ENCODE measurements at regions not wholly inside any gene's neighbourhood (a gene's known extent, or its start where the extent isn't known, plus 50 kb on each side); places are given as distances from the start of the nearest gene placed in this dataset.

DNA sequence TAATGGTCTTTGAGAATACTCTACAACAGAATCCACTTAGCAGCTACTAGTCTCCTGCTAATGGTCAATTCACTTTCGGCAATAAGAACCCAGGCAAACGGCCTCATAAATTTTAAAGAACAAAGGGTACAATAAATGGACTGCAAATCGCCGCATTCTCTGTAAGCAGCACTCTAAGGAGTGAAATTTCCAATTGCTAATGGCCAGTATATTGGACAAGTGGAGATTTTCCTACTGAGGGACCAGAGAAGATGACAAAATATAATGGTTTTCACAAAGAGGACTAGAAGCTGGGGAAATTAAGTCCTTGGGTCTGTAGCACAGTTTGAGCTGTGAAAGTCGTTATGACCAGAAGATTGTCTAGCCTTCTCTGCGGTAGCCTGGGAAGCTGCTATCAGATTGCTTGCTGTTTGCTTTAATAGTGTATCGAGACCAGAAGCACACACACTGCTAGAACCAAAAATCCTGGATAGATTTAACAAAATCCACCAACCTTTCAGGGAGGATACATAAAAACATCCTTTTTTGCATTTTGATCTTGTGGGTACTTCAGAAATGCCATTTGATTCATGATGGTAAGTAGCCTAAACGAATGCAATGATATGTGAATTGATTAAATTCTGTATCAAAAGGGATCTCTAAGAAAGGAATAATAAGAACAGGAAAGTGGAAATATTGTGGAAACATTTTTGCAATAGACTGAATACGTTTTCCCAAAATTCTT lies 53.6 kb upstream of the ATP8B1 start:
- Histone ChIP-seq H3K36me3 (ENCODE audit: control insufficient read depth in 2 of 2, insufficient read depth in 2 of 2, low read length in 1 of 2) (no peaks in the 10 kb centered on the region), H3K9me3 (ENCODE audit: control insufficient read depth in 2 of 2, insufficient read depth in 1 of 2, low read length in 1 of 2) (no peaks in the 10 kb centered on the region), H3K27ac (ENCODE audit: low read depth in 1 of 2, low read length in 1 of 2) (no peak overlapping the region), H3K4me1 (ENCODE audit: control insufficient read depth in 2 of 2, insufficient read depth in 2 of 2, low read length in 2 of 2) (no peaks in the 10 kb centered on the region), H3K4me3 (ENCODE audit: low read length in 2 of 2) (no peak overlapping the region), H3K27me3 (ENCODE audit: control insufficient read depth in 2 of 2, insufficient read depth in 1 of 2, low read length in 1 of 2) (no peaks in the 10 kb centered on the region)
- no peak for DNase-seq (ENCODE audit: low read depth in 6 of 9, low spot score in 9 of 9)
- 91% methylated on average over 9 of the region's 9 CpGs for WGBS

DNA sequence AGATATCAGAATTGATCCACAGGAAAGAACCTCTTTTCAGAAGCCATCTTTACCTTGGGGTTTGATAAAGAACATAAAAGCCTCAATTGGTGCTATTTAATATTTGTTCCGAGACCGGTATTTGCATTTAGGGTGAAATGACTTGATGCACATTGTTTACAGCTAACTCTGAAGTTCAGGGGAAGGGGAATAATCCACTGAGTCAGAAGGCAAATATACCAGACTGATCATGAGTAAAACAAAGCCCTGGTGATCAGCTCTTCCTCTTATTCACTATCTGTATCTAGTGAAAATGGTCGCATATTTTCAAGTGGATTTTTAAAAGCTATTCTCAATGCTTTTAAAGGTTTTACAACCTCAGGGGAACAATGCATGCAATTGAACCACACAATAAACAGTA lies 53.0 kb upstream of the ATP8B1 start:
- H3K27ac ChIP-seq (ENCODE audit: low read depth in 1 of 2, low read length in 1 of 2) = no peak overlapping the region
- H3K9me3 ChIP-seq (ENCODE audit: control insufficient read depth in 2 of 2, insufficient read depth in 1 of 2, low read length in 1 of 2) = no peaks in the 10 kb centered on the region
- no peak overlapping the region for H3K4me3 ChIP-seq (ENCODE audit: low read length in 2 of 2)
- no peak for DNase-seq (ENCODE audit: low read depth in 6 of 9, low spot score in 9 of 9)
- H3K36me3 ChIP-seq (ENCODE audit: control insufficient read depth in 2 of 2, insufficient read depth in 2 of 2, low read length in 1 of 2) = no peaks in the 10 kb centered on the region
- H3K27me3 ChIP-seq (ENCODE audit: control insufficient read depth in 2 of 2, insufficient read depth in 1 of 2, low read length in 1 of 2) = no peaks in the 10 kb centered on the region
- no peaks in the 10 kb centered on the region for H3K4me1 ChIP-seq (ENCODE audit: control insufficient read depth in 2 of 2, insufficient read depth in 2 of 2, low read length in 2 of 2)
- WGBS = 93% methylated on average over 3 of the region's 3 CpGs

DNA sequence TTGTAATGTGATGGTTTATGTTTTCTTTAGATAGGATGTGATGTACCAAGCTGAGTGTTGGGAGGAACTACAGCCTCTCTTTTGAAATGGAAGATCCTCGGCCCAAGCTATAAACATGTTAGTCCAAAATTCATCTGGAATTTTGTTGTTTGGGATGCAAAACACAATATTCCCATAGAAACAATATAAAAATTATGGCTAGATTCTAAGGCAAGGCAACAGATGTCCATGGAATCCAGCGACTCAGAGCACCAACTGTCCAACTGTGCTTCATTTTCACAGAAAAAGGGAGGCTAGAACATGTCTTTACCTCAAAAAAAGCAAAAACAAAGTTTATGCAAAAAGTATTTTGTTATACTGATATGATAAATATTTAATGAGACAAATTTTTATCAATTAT lies 52.4 kb upstream of the ATP8B1 start:
- Histone ChIP-seq H3K4me3 (ENCODE audit: low read length in 2 of 2) (no peak overlapping the region), H3K36me3 (ENCODE audit: control insufficient read depth in 2 of 2, insufficient read depth in 2 of 2, low read length in 1 of 2) (no peaks in the 10 kb centered on the region), H3K27ac (ENCODE audit: low read depth in 1 of 2, low read length in 1 of 2) (no peak overlapping the region), H3K9me3 (ENCODE audit: control insufficient read depth in 2 of 2, insufficient read depth in 1 of 2, low read length in 1 of 2) (no peaks in the 10 kb centered on the region), H3K4me1 (ENCODE audit: control insufficient read depth in 2 of 2, insufficient read depth in 2 of 2, low read length in 2 of 2) (no peaks in the 10 kb centered on the region), H3K27me3 (ENCODE audit: control insufficient read depth in 2 of 2, insufficient read depth in 1 of 2, low read length in 1 of 2) (no peaks in the 10 kb centered on the region)
- 98% methylated on average over 2 of the region's 2 CpGs for WGBS
- no peak for DNase-seq (ENCODE audit: low read depth in 6 of 9, low spot score in 9 of 9)

DNA sequence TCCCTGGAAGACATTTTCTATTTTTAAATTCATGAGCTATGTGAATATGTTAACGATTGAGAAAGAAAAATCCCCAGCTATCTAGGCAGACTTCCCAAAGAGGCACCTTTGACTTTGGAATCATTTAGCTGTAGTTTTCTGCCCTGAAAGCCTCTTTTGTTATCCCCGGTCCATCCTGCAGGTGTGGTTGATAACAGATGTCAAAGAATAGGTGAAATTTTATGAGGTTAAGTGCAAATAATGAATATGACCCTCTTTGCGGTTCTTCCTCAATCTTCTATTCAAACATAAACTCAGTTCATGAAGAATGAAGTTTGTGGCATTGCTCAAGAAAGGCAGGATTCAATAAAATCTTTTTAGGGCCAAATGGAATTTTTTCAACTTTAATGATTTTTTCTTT lies 51.6 kb upstream of the ATP8B1 start:
- H3K4me3 ChIP-seq (ENCODE audit: low read length in 2 of 2) = no peak overlapping the region
- H3K27ac ChIP-seq (ENCODE audit: low read depth in 1 of 2, low read length in 1 of 2) = no peak overlapping the region
- no peaks in the 10 kb centered on the region for H3K4me1 ChIP-seq (ENCODE audit: control insufficient read depth in 2 of 2, insufficient read depth in 2 of 2, low read length in 2 of 2)
- no peaks in the 10 kb centered on the region for H3K36me3 ChIP-seq (ENCODE audit: control insufficient read depth in 2 of 2, insufficient read depth in 2 of 2, low read length in 1 of 2)
- 96% methylated on average over 3 of the region's 3 CpGs for WGBS
- H3K27me3 ChIP-seq (ENCODE audit: control insufficient read depth in 2 of 2, insufficient read depth in 1 of 2, low read length in 1 of 2) = no peaks in the 10 kb centered on the region
- H3K9me3 ChIP-seq (ENCODE audit: control insufficient read depth in 2 of 2, insufficient read depth in 1 of 2, low read length in 1 of 2) = no peaks in the 10 kb centered on the region
- DNase-seq (ENCODE audit: low read depth in 6 of 9, low spot score in 9 of 9) = no peak

DNA sequence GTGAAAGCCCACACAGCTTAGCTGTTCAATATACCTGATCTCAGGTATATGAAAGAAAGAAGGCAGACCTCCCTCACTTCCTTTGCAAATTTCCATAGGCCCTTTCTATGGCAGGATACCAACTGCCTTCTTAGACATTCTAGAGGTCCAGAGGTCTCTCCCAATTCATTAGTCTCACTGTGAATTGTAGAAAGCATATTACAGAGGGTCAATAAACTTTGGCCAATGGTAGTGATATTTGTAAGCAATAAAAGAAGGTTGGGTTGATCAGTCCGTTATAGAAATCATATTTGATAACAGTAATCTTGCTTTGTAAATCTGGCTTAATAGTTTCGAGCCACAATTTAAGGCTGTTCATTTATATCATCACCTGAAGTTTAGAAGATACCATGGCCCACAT lies 50.7 kb upstream of the ATP8B1 start:
- Histone ChIP-seq H3K36me3 (ENCODE audit: control insufficient read depth in 2 of 2, insufficient read depth in 2 of 2, low read length in 1 of 2) (no peaks in the 10 kb centered on the region), H3K9me3 (ENCODE audit: control insufficient read depth in 2 of 2, insufficient read depth in 1 of 2, low read length in 1 of 2) (no peaks in the 10 kb centered on the region), H3K27me3 (ENCODE audit: control insufficient read depth in 2 of 2, insufficient read depth in 1 of 2, low read length in 1 of 2) (no peaks in the 10 kb centered on the region), H3K4me3 (ENCODE audit: low read length in 2 of 2) (no peak overlapping the region), H3K27ac (ENCODE audit: low read depth in 1 of 2, low read length in 1 of 2) (no peak overlapping the region), H3K4me1 (ENCODE audit: control insufficient read depth in 2 of 2, insufficient read depth in 2 of 2, low read length in 2 of 2) (no peaks in the 10 kb centered on the region)
- WGBS = 96% methylated on average over 2 of the region's 2 CpGs
- no peak for DNase-seq (ENCODE audit: low read depth in 6 of 9, low spot score in 9 of 9)

DNA sequence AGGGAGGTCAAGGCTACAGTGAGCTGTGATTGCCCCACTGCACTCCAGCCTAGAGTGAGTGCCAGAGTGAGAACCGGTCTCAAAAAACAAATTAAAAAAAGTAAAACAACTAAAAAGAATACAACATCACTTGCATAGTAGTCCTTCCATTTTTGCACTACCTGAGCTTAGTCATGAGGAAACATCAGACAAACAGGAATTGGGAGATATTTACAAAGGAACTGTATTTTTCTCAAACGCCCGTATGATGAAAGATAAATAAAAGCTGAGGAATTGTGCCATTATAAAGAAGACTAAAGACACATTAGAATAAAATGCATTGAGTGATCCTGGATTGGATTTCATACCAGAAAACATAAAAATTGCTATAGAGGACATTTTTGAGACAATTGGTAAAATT lies 50.0 kb upstream of the ATP8B1 start:
- Histone ChIP-seq H3K27ac (ENCODE audit: low read depth in 1 of 2, low read length in 1 of 2) (no peak overlapping the region), H3K36me3 (ENCODE audit: control insufficient read depth in 2 of 2, insufficient read depth in 2 of 2, low read length in 1 of 2) (no peaks in the 10 kb centered on the region), H3K9me3 (ENCODE audit: control insufficient read depth in 2 of 2, insufficient read depth in 1 of 2, low read length in 1 of 2) (no peaks in the 10 kb centered on the region), H3K4me3 (ENCODE audit: low read length in 2 of 2) (no peak overlapping the region), H3K27me3 (ENCODE audit: control insufficient read depth in 2 of 2, insufficient read depth in 1 of 2, low read length in 1 of 2) (no peaks in the 10 kb centered on the region), H3K4me1 (ENCODE audit: control insufficient read depth in 2 of 2, insufficient read depth in 2 of 2, low read length in 2 of 2) (no peaks in the 10 kb centered on the region)
- 64% methylated on average over 3 of the region's 3 CpGs for WGBS
- no peak for DNase-seq (ENCODE audit: low read depth in 6 of 9, low spot score in 9 of 9)
